ENCODE measurements at regions not wholly inside any gene's neighbourhood (a gene's known extent, or its start where the extent isn't known, plus 50 kb on each side); places are given as distances from the start of the nearest gene placed in this dataset.

DNA sequence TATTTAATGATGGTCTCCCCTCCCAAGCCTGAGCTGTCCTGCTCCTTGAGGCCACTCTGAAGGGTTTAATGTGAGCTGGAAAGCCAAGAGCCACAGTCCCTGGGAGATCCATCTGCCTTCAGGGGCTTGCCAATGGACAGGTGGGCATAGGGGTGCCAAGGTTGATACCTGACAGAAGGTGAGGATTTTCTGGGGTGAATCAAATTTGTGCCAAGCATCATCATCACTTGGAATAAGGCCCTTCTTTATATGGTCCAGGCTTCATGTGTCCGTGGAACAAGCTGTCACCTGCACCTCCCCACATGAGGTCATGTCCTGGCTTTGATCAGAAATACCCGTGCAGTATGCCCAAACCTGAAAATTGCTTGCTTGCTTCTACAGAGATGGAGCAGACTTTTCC is 71.9 kb upstream of the CTNNB1 start:
- H3K36me3 ChIP-seq (replicated peaks): no peaks in the 10 kb centered on the region
- H3K27me3 ChIP-seq (replicated peaks): no peaks in the 10 kb centered on the region
- TF ChIP-seq, protein P1, sequence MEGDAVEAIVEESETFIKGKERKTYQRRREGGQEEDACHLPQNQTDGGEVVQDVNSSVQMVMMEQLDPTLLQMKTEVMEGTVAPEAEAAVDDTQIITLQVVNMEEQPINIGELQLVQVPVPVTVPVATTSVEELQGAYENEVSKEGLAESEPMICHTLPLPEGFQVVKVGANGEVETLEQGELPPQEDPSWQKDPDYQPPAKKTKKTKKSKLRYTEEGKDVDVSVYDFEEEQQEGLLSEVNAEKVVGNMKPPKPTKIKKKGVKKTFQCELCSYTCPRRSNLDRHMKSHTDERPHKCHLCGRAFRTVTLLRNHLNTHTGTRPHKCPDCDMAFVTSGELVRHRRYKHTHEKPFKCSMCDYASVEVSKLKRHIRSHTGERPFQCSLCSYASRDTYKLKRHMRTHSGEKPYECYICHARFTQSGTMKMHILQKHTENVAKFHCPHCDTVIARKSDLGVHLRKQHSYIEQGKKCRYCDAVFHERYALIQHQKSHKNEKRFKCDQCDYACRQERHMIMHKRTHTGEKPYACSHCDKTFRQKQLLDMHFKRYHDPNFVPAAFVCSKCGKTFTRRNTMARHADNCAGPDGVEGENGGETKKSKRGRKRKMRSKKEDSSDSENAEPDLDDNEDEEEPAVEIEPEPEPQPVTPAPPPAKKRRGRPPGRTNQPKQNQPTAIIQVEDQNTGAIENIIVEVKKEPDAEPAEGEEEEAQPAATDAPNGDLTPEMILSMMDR (IDR thresholded peaks at IDR 0.05; ENCODE audit: low read depth, low read length, missing control alignments): no peak
- in situ Hi-C loops (cut with HindIII; ENCODE audit: low pct_ligation_motif_present, low sequenced_read_pairs): no loop called here
- no peak for DNase-seq
- no peak overlapping the region for H3K27ac ChIP-seq
- no peak overlapping the region for H3K4me3 ChIP-seq (ENCODE audit: low read depth, low read length)

DNA sequence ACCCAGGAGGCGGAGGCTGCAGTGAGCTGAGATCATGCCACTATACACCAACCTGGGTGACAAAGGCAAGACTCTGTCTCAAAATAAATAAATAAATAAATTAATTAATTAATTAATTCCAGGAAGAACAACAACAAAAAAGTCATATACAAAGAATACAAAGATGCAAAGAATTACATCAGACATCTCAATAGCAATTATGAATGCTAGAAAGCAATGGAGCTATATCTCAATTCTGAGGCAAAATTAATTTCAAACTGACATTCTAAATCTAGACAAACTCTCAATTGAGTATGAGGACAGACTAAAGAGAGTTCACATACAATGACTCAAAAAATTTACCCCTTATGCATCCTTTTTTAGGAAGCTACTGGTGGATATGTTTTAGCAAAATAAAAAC is 69.6 kb upstream of the CTNNB1 start:
- Histone ChIP-seq H3K4me3 (ENCODE audit: low read depth, low read length) (no peak overlapping the region), H3K27me3 (replicated peaks) (no peaks in the 10 kb centered on the region), H3K27ac (no peak overlapping the region), H3K36me3 (replicated peaks) (no peaks in the 10 kb centered on the region)
- DNase-seq: no peak
- in situ Hi-C loops (cut with HindIII; ENCODE audit: low pct_ligation_motif_present, low sequenced_read_pairs): no loop called here
- TF ChIP-seq, protein P1 (IDR thresholded peaks at IDR 0.05; ENCODE audit: low read depth, low read length, missing control alignments): no peak

DNA sequence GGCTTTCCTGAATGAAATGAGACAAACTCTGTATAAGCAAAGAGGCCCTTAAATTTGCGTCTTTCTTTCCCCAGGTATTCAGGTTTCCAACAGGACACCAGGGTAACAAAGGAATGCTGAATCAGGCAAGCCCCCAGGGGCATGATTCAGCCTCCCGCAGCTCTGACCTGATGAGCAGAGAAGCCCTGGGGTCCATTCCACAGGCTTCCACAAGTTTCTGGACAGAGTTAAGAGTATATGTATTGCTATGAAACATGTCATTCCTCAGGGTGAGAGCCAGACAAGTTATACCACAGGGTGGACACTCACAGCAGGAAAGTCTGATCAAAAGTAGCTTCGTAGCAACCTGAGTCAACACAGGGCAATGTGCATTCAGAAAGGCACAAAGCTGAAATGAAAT is 68.1 kb upstream of the CTNNB1 start:
- Histone ChIP-seq H3K4me3 (ENCODE audit: low read depth, low read length) (no peak overlapping the region), H3K36me3 (replicated peaks) (no peaks in the 10 kb centered on the region), H3K27me3 (replicated peaks) (no peaks in the 10 kb centered on the region), H3K27ac (peak overlapping the region; percentile 41)
- in situ Hi-C loops (cut with HindIII; ENCODE audit: low pct_ligation_motif_present, low sequenced_read_pairs): no loop called here
- TF ChIP-seq, protein P1 (IDR thresholded peaks at IDR 0.05; ENCODE audit: low read depth, low read length, missing control alignments): no peak
- DNase-seq: peak; percentile 85

DNA sequence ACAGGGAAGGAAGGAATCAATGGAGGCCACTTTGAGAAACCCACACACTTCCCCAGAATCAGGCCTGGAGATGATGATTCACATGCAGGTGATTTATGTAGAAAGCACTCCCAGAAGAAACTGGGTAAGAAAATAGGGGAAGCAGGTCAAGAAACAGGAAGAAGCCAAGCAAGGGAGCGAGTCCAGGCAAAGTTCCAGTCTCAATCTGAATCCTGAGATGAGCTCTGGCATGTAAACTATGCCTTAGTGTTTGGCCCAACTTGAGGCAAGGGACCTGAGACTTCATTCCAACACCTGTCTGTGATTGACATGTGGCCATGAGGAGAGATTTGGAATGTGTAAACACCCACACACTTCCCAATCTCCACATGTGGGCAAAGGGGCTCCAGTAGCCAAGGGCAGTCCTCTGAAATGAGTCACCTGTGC is 61.6 kb upstream of the CTNNB1 start:
- no peak for DNase-seq
- in situ Hi-C loops (cut with HindIII; ENCODE audit: low pct_ligation_motif_present, low sequenced_read_pairs): no loop called here
- Histone ChIP-seq H3K4me3 (ENCODE audit: low read depth, low read length) (no peak overlapping the region), H3K27me3 (replicated peaks) (no peaks in the 10 kb centered on the region), H3K27ac (no peak overlapping the region), H3K36me3 (replicated peaks) (no peaks in the 10 kb centered on the region)
- TF ChIP-seq, protein P1 (IDR thresholded peaks at IDR 0.05; ENCODE audit: low read depth, low read length, missing control alignments): no peak

DNA sequence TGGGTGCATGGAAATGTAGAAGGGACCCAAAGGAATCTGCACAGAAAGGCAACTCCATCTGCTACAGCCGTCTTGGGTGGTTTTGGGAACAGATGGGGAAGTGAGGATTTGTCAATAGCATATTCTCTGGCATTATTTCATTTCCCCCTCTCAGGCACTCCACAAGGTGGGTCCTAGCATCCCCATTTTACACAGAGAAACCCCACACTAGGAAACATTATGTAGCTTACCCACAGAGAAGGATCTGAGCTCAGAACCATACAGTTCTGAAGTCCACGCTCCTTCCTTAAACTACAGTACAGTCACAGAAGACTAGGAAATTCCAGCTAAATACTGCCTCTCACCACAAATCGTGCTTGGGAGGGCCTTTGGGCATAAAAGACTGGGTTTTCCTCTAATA is 61.2 kb upstream of the CTNNB1 start:
- H3K4me3 ChIP-seq (ENCODE audit: low read depth, low read length): no peak overlapping the region
- no peaks in the 10 kb centered on the region for H3K36me3 ChIP-seq (replicated peaks)
- TF ChIP-seq, protein P1 (IDR thresholded peaks at IDR 0.05; ENCODE audit: low read depth, low read length, missing control alignments): no peak
- H3K27ac ChIP-seq: no peak overlapping the region
- H3K27me3 ChIP-seq (replicated peaks): no peaks in the 10 kb centered on the region
- DNase-seq: no peak
- in situ Hi-C loops (cut with HindIII; ENCODE audit: low pct_ligation_motif_present, low sequenced_read_pairs): no loop called here

DNA sequence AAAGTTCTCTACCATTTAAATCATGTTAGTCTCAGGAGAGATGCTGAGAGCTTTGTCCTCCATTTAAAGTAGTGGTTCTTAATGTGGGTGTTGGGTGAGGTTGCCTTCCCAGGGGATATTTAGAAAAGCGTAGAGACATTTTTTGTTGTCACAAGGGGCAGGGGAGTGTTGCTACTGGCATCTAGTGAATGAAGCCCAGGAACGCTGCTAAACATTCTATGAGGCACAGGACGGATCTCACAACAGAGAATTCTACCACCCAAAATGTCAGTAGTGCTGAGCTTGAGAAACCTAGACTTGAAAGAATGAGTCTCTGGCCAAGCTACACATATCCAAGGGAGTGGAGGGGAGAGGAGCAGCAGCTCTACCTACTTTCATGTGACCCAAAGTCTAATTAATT is 60.7 kb upstream of the CTNNB1 start:
- no peak overlapping the region for H3K4me3 ChIP-seq (ENCODE audit: low read depth, low read length)
- no peaks in the 10 kb centered on the region for H3K27me3 ChIP-seq (replicated peaks)
- TF ChIP-seq, protein P1 (IDR thresholded peaks at IDR 0.05; ENCODE audit: low read depth, low read length, missing control alignments): no peak
- no peak overlapping the region for H3K27ac ChIP-seq
- H3K36me3 ChIP-seq (replicated peaks): no peaks in the 10 kb centered on the region
- no peak for DNase-seq
- in situ Hi-C loops (cut with HindIII; ENCODE audit: low pct_ligation_motif_present, low sequenced_read_pairs): no loop called here
